ENCODE measurements at regions not wholly inside any gene's neighbourhood (a gene's known extent, or its start where the extent isn't known, plus 50 kb on each side); places are given as distances from the start of the nearest gene placed in this dataset.

- TF ChIP-seq SP1 (IDR thresholded peaks at IDR 0.05) (no peak), JUND (IDR thresholded peaks at IDR 0.05) (no peak)
- TF ChIP-seq, protein P1, sequence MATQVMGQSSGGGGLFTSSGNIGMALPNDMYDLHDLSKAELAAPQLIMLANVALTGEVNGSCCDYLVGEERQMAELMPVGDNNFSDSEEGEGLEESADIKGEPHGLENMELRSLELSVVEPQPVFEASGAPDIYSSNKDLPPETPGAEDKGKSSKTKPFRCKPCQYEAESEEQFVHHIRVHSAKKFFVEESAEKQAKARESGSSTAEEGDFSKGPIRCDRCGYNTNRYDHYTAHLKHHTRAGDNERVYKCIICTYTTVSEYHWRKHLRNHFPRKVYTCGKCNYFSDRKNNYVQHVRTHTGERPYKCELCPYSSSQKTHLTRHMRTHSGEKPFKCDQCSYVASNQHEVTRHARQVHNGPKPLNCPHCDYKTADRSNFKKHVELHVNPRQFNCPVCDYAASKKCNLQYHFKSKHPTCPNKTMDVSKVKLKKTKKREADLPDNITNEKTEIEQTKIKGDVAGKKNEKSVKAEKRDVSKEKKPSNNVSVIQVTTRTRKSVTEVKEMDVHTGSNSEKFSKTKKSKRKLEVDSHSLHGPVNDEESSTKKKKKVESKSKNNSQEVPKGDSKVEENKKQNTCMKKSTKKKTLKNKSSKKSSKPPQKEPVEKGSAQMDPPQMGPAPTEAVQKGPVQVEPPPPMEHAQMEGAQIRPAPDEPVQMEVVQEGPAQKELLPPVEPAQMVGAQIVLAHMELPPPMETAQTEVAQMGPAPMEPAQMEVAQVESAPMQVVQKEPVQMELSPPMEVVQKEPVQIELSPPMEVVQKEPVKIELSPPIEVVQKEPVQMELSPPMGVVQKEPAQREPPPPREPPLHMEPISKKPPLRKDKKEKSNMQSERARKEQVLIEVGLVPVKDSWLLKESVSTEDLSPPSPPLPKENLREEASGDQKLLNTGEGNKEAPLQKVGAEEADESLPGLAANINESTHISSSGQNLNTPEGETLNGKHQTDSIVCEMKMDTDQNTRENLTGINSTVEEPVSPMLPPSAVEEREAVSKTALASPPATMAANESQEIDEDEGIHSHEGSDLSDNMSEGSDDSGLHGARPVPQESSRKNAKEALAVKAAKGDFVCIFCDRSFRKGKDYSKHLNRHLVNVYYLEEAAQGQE (IDR thresholded peaks at IDR 0.05): no peak
Measured at GRCh38 chr7:49324707-49325106, 400.4 kb downstream of the CDC14C start.

All from liver (tissue), 2 donors.